Prostate gland (tissue), 2 donors: ENCODE measurements at regions not wholly inside any gene's neighbourhood (a gene's known extent, or its start where the extent isn't known, plus 50 kb on each side); places are given as distances from the start of the nearest gene placed in this dataset.

Experiments
- CTCF ChIP-seq, 4 experiments: fragments of 200-600 bp in 2 of 4; fragments of 450-650 bp in 2 of 4; sonication (generic) in 2 of 4; IDR thresholded peaks; 1 replicate in 3 of 4; 2 replicates in 1 of 4; pipeline ENCODE4 v1.5.1; 2016 to 2019; ENCODE audit warnings: antibody characterized with exemption in 4 of 4, mild to moderate bottlenecking in 2 of 4, moderate library complexity in 2 of 4
- POLR2A ChIP-seq: fragments of 450-650 bp; IDR thresholded peaks from one replicate; pipeline ENCODE4 v1.6.1; 2016; ENCODE audit warnings: antibody characterized with exemption, mild to moderate bottlenecking
- POLR2AphosphoS5 ChIP-seq: sonication (generic); formaldehyde crosslinking; IDR thresholded peaks from one replicate; pipeline ENCODE4 v1.6.1; 2017; ENCODE audit warnings: antibody characterized with exemption

GRCh38 chrX:38943120-38943519, 141.9 kb downstream of the MID1IP1 start:
- TF ChIP-seq CTCF (IDR thresholded peaks at IDR 0.05) (no peak), POLR2A (no peak), POLR2AphosphoS5 (no peak)
